HG03045 (cell line): ENCODE measurements at regions not wholly inside any gene's neighbourhood (a gene's known extent, or its start where the extent isn't known, plus 50 kb on each side); places are given as distances from the start of the nearest gene placed in this dataset.

Experiments used
- ATAC-seq: cut with Tn5 transposase; IDR thresholded peaks from one replicate; pipeline ENCODE4 v1.9.1; 2021; ENCODE audit warnings: mild to moderate bottlenecking, moderate library complexity; ENCODE audit not compliant: unreplicated experiment

- no peak for ATAC-seq
Observed at GRCh38 chr7:46243406-46243805, 322.3 kb upstream of the IGFBP3 start.

DNA sequence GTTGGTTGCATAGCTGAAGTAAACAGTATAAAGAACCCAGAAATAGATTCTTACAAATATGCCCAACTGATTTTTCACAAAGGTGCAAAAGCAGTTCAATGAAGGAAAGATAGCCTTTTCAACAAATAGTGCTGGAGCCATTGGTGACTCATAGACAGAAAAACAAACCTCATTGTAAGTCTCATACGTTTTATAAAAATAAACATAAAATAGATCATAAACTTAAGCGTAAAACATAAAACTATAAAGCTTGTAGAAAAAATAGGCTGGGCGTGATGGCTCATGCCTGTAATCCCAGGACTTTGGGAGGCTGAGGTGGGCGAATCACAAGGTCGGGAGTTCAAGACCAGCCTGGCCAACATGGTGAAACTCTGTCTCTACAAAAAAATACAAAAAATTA, 318.8 kb upstream of the IGFBP3 start:
- ATAC-seq = no peak

DNA sequence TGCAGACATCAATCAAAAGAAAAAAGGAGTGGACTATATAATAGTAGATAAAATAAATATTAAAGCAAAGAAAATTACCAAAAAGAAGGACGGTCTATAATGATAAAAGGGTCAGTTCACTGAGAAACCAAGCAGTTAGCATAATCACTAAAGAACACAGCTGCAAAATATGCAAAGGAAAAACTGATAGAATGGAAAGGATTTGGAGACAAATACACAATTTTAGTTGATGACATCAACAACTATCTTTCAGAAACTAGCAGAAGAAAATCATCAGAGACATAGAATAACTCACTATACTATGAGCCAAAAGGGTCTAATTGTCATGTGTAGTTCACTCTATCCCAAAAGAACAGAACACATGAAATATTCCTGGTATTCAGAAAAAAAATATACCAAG, 316.4 kb upstream of the IGFBP3 start:
- ATAC-seq = no peak

DNA sequence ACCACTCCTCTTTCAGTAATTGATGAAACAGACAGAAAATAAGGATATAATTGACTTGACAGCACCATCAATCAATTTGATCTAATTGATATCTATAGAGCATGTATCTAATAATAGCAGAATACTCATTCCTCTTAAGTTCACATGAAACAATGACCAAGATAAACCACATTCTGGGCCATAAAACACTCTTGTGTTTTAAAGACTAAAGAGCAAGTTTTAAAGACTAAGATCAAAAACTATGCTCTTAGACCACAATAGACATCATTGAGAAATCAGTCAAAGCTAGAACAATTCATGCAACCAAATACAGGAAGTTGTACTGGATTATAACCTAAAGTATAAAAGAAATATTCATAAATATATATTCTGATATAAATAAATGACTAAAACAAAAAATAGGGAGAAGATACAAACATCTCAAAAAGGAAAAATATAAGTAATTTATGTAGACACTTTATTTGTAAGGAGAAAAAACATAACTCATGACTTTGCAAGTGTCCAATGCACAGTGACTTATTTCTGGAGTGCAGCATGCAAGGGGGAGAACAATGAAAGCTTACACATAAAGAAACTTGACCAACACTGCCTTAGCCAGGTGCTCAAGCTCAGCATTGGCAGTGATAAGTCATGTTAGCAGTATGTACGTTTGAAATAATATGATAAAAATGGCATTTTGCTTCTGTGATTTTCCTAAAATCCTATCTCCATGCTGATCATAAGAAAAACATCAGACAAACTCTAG, 312.7 kb upstream of the IGFBP3 start:
- no peak for ATAC-seq

DNA sequence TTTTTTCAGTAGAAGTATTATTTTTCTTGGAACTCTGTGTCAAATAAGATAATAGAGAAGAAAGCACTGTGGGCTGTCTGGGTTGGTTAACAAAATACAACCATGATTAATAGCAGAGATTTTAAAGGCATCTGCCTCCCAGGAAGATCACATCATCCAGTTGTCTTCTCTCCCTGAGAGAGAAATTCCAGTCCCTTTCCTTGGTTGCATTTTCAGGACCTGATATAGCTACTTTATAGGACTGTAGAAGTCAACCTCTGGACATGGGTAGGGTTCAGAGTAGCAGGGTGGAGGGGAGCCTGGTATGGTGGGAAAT, 309.9 kb upstream of the IGFBP3 start:
- no peak for ATAC-seq

GRCh38 chr7:46230298-46230989, 309.4 kb upstream of the IGFBP3 start:
- no peak for ATAC-seq

DNA sequence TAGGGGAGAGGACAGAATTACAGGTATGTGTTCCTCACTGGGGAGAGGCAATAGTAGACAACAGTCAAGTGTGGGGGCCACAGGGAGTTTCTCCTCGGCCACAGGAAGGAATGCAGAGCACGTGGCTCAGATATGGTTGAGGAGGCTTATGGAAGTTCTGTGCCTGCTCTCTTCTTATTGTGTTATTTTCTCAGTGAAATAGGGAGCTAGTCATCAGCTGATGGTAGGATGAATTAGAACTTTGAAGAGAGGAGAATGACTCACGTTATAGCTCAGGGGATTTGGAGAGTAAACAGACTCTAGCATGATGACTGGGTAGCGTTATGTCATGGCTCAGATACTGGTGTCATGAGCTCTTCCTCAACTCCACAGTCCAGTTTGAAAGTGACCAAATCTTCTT, 308.3 kb upstream of the IGFBP3 start:
- ATAC-seq = no peak

- ATAC-seq = no peak
Observed at GRCh38 chr7:46226860-46227259, 305.8 kb upstream of the IGFBP3 start.

GRCh38 chr7:46224363-46224762, 303.3 kb upstream of the IGFBP3 start:
- no peak for ATAC-seq

- no peak for ATAC-seq
Observed at GRCh38 chr7:46220066-46220630, 299.1 kb upstream of the IGFBP3 start.

DNA sequence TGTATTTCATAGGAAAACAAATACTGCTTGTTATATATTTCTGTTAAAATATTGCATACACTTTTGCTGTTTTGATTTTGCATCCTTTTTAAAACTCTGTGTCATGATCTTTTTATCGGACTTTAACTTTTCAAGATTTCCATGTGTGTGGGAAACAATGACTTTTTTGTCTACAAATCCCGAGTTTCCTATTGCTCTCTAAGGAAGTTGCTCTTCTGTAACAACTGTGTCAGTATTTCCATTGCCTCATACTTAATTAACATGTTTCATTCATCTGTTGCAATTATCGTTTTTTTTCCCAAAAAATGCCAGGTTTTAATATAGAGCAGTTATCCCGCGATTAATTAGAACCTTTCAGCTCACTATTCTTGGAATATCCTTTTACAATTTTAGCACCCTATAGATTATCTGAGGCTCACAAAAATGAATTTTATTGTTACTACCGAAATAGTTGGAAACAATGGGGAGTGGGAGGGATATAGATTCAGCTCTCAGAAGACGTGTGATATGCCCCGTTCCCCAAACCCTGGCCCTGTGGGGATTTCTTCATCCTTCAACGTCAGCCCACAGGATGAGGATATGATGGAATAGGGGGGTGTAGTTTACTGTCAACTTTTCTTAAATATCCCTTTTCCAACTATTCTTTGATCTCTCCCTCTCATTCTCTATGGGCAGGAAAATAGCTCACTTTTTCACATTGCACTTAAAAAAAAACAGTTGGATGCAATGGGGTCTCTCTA, 297.6 kb upstream of the IGFBP3 start:
- no peak for ATAC-seq

- no peak for ATAC-seq
Observed at GRCh38 chr7:46215987-46216567, 295.0 kb upstream of the IGFBP3 start.

GRCh38 chr7:46214526-46214925, 293.5 kb upstream of the IGFBP3 start:
- no peak for ATAC-seq

- ATAC-seq = no peak
Observed at GRCh38 chr7:46213154-46213537, 292.1 kb upstream of the IGFBP3 start.

GRCh38 chr7:46212425-46213153, 291.5 kb upstream of the IGFBP3 start:
- no peak for ATAC-seq

DNA sequence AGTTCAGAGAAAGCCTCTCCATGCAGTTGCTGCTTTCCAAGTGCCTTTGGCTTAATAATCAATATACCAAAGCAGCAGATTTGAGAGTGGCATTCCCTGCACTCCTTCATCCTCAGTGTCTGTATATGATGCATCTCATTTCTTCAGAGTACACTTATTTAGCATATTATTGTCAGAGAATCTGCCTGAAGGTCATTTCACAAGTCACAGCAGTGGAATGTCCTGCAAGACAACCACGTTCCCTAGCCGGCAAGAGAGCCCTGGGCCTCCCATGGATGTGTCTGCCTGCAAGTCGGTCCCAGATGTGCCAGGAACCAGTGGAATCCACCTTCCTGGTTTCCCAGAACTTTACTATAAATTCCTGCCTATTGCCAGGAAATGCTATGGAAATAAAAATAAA, 289.4 kb upstream of the IGFBP3 start:
- ATAC-seq = no peak

GRCh38 chr7:46209611-46210388, 288.7 kb upstream of the IGFBP3 start:
- ATAC-seq = no peak

DNA sequence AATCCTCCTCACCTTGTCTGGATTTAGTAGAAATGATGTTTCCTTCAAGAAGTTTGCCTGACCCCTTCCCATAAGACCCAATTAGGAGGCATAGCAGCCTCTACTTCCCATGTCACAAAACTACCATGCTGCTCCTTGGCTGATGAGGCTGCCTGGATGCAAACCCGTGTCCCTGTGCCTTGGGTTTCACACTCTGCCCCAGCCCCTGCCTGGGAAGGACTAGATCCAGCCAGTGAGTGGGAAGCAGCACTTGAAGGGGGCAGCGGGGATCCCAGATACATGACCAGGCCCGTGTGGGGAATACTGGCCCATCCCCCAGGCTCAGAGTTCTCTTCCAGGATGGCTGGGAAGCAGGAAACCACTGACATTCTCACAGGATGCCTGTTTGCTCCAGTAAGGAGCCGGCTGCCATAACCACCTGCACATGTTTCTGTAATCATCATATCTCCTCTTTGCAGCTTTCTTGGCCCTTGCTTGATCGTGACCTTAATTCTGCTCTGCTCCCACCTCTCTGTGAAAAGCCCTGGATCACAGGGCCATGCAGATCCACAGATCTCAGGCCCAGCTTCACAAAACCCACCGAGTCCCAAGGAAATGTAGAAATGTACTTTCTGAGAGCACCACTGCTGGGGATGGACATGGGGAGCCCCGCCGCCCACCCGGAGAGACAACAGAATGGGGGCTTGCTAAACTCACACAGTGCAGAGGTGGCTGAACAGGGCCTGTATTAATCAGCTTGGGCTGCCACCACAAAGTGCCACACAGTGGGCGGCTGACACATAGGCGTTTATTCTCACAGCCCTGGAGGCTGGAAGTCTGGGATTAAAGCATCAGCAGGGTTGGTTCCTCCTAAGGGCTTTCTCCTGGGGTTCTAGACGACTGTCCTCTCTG, 287.8 kb upstream of the IGFBP3 start:
- no peak for ATAC-seq
